Adrenal gland (tissue), 5 donors: ENCODE measurements at regions not wholly inside any gene's neighbourhood (a gene's known extent, or its start where the extent isn't known, plus 50 kb on each side); places are given as distances from the start of the nearest gene placed in this dataset.

Source experiments
- POLR2A ChIP-seq, 2 donors: fragments of 450-650 bp; IDR thresholded peaks; one replicate each; pipeline ENCODE4 v1.6.1; 2017; ENCODE audit warnings: antibody characterized with exemption in 2 of 2, mild to moderate bottlenecking in 2 of 2, moderate library complexity in 1 of 2
- TF ChIP-seq, protein P1 (sequence below), 6 experiments: fragments of 450-650 bp in 4 of 6; fragments of 200-600 bp in 2 of 6; sonication (generic) in 1 of 6; IDR thresholded peaks; 1 replicate in 5 of 6; 2 replicates in 1 of 6; pipeline versions ENCODE4 v1.5.1 to v1.8.0; 2016 to 2021; ENCODE audit warnings: antibody characterized with exemption in 6 of 6, mild to moderate bottlenecking in 2 of 6, moderate library complexity in 1 of 6
- donor health status: DM: no; HTN: no; CAD: no.

DNA sequence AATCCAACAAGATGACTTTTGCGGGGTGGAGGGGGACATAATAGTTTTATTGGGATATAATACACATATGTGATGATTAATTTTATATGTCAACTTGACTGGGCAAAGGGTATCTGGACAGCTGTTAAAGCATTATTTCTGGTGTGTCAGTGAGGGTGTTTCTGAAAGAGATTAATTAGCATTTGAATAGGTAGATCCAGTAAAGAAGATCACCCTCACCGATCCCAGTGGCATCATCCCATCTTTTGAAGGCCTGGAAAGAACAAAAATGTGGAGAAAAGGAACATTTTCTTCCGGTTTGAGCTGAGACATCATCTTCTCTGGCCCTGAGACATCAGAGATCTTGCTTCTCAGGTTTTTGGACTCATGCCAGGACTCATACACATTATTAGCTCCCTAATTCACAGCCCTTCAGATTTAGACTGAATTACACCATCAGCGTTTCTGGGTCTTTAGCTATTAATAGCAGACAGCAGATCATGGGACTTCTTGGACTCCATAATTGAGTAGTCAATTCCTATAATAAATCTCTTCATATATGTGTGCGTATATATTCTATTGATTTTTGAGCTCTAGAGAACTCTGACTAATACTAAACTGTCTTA, 283.6 kb downstream of the PCNX1 start:
- TF ChIP-seq, protein P1, sequence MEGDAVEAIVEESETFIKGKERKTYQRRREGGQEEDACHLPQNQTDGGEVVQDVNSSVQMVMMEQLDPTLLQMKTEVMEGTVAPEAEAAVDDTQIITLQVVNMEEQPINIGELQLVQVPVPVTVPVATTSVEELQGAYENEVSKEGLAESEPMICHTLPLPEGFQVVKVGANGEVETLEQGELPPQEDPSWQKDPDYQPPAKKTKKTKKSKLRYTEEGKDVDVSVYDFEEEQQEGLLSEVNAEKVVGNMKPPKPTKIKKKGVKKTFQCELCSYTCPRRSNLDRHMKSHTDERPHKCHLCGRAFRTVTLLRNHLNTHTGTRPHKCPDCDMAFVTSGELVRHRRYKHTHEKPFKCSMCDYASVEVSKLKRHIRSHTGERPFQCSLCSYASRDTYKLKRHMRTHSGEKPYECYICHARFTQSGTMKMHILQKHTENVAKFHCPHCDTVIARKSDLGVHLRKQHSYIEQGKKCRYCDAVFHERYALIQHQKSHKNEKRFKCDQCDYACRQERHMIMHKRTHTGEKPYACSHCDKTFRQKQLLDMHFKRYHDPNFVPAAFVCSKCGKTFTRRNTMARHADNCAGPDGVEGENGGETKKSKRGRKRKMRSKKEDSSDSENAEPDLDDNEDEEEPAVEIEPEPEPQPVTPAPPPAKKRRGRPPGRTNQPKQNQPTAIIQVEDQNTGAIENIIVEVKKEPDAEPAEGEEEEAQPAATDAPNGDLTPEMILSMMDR (IDR thresholded peaks at IDR 0.05), result no peak
- no peak for TF ChIP-seq POLR2A (IDR thresholded peaks at IDR 0.05)
